Neutrophil (primary cell): ENCODE measurements at regions not wholly inside any gene's neighbourhood (a gene's known extent, or its start where the extent isn't known, plus 50 kb on each side); places are given as distances from the start of the nearest gene placed in this dataset.

Experiments
- H3K27ac ChIP-seq: fragments of 200-600 bp; sonication (generic); 2 replicates; pipeline ENCODE4 v1.5.1; 2016; ENCODE audit warnings: mild to moderate bottlenecking, moderate library complexity
- H3K27me3 ChIP-seq: fragments of 200-600 bp; sonication (generic); 2 replicates; pipeline ENCODE4 v1.6.0; 2016; ENCODE audit warnings: mild to moderate bottlenecking
- H3K36me3 ChIP-seq: fragments of 200-600 bp; sonication (generic); 2 replicates; pipeline ENCODE4 v1.5.1; 2017
- H3K4me1 ChIP-seq, 2 experiments: fragments of 200-600 bp in 1 of 2; sonication (generic) in 1 of 2; 1 replicate in 1 of 2; 2 replicates in 1 of 2; pipeline versions ENCODE4 v1.5.1 to v1.6.1; 2013 to 2016; ENCODE audit warnings: low read depth in 1 of 2, low read length in 1 of 2, mild to moderate bottlenecking in 1 of 2, moderate library complexity in 1 of 2; ENCODE audit not compliant: control insufficient read depth in 1 of 2, insufficient read depth in 1 of 2
- H3K4me3 ChIP-seq, 2 experiments: fragments of 200-600 bp in 1 of 2; sonication (generic) in 1 of 2; 1 replicate in 1 of 2; 2 replicates in 1 of 2; pipeline ENCODE4 v1.5.1; 2013 to 2016; ENCODE audit warnings: low read depth in 1 of 2, low read length in 1 of 2, mild to moderate bottlenecking in 1 of 2, moderate library complexity in 1 of 2
- H3K9me3 ChIP-seq: fragments of 200-600 bp; sonication (generic); 2 replicates; pipeline ENCODE4 v1.5.1; 2016
- CTCF ChIP-seq: fragments of 200-600 bp; sonication (generic); IDR thresholded peaks from 2 replicates; pipeline ENCODE4 v1.5.1; 2016; ENCODE audit warnings: antibody characterized with exemption

- Histone ChIP-seq H3K27ac (no peak overlapping the region), H3K36me3 (no peaks in the 10 kb centered on the region), H3K27me3 (no peaks in the 10 kb centered on the region), H3K9me3 (no peaks in the 10 kb centered on the region), H3K4me1 (no peaks in the 10 kb centered on the region), H3K4me3 (no peak overlapping the region)
- no peak for TF ChIP-seq CTCF
These were observed 100.8 kb upstream of the CMC1 start for GRCh38 chr3:28140664-28141063.

- no peak overlapping the region for H3K4me3 ChIP-seq
- H3K36me3 ChIP-seq, result no peaks in the 10 kb centered on the region
- TF ChIP-seq CTCF, result no peak
- no peaks in the 10 kb centered on the region for H3K27me3 ChIP-seq
- no peaks in the 10 kb centered on the region for H3K9me3 ChIP-seq
- H3K27ac ChIP-seq, result no peak overlapping the region
- no peaks in the 10 kb centered on the region for H3K4me1 ChIP-seq
These were observed 91.5 kb upstream of the CMC1 start for GRCh38 chr3:28149960-28150359.

GRCh38 chr3:28150465-28151206, 90.8 kb upstream of the CMC1 start:
- Histone ChIP-seq H3K27me3 (no peaks in the 10 kb centered on the region), H3K27ac (no peak overlapping the region), H3K4me3 (no peak overlapping the region), H3K36me3 (no peaks in the 10 kb centered on the region), H3K9me3 (no peaks in the 10 kb centered on the region), H3K4me1 (no peaks in the 10 kb centered on the region)
- no peak for TF ChIP-seq CTCF

- no peaks in the 10 kb centered on the region for H3K36me3 ChIP-seq
These were observed 90.2 kb upstream of the CMC1 start for GRCh38 chr3:28151207-28151550.

GRCh38 chr3:28151608-28152228, 89.7 kb upstream of the CMC1 start:
- no peaks in the 10 kb centered on the region for H3K36me3 ChIP-seq
- H3K9me3 ChIP-seq, result no peaks in the 10 kb centered on the region
- H3K4me1 ChIP-seq, result no peaks in the 10 kb centered on the region
- no peak overlapping the region for H3K27ac ChIP-seq
- no peaks in the 10 kb centered on the region for H3K27me3 ChIP-seq
- no peak for TF ChIP-seq CTCF
- no peak overlapping the region for H3K4me3 ChIP-seq

More at GRCh38 chr3:28151207-28151550, 90.2 kb upstream of the CMC1 start:
- Histone ChIP-seq H3K4me1 (no peaks in the 10 kb centered on the region), H3K27ac (no peak overlapping the region), H3K27me3 (no peaks in the 10 kb centered on the region), H3K4me3 (no peak overlapping the region), H3K9me3 (no peaks in the 10 kb centered on the region)
- TF ChIP-seq CTCF, result no peak
